HG02943 (cell line): ENCODE measurements at regions not wholly inside any gene's neighbourhood (a gene's known extent, or its start where the extent isn't known, plus 50 kb on each side); places are given as distances from the start of the nearest gene placed in this dataset.
"Not testable (repeated sequence)": the region's sequence is repeated elsewhere in the genome, so short reads cannot be mapped to it uniquely, and the experiment has no call there.

Experiments
- ATAC-seq: cut with Tn5 transposase; IDR thresholded peaks from one replicate; pipeline ENCODE4 v1.9.1; 2021; ENCODE audit warnings: mild to moderate bottlenecking, low read depth, moderate library complexity; ENCODE audit not compliant: unreplicated experiment

GRCh38 chr20:52349806-52350205 is 158.2 kb upstream of the ZFP64 start:
- no peak for ATAC-seq

DNA sequence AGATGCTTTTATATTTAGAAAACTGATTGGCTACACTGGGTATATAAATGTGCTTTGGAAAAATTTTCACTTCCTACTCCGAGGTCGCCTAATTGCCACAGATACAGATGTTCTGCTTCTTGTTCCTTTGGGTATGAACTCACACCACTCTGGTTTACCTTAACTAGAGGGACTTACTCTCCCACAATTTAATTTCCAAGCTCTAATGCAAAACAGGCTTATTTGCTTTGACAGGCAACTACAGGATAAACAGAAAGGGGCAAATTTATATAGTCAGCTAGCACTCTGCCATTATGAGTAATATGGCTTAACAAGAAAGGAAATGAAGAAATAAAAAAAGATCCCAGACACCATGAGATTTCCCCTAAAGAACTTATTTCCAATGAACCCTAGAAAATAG is 156.9 kb upstream of the ZFP64 start:
- no peak for ATAC-seq

DNA sequence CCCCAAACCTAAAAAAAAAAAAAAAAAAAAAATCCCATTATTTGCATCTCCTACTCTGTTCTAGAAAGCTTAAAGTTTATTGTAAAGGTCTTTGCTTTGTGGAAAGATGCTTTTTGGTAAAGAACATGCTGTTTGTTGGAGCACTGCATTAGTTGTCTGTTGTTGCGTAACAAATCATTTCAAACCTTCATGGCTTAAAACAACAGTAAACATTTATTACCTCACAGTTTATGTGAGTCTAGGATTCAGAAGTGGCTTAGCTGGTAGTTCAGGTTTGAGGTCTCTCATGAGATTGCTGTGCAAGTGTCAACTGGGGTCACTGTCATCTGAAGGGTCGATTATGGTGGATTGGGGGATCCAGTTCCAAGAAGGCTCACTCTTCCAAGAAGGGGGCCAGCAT is 155.2 kb upstream of the ZFP64 start:
- no peak for ATAC-seq

GRCh38 chr20:52342913-52343312 is 151.3 kb upstream of the ZFP64 start:
- ATAC-seq, result no peak

GRCh38 chr20:52340036-52340634 is 148.6 kb upstream of the ZFP64 start:
- ATAC-seq, result no peak

DNA sequence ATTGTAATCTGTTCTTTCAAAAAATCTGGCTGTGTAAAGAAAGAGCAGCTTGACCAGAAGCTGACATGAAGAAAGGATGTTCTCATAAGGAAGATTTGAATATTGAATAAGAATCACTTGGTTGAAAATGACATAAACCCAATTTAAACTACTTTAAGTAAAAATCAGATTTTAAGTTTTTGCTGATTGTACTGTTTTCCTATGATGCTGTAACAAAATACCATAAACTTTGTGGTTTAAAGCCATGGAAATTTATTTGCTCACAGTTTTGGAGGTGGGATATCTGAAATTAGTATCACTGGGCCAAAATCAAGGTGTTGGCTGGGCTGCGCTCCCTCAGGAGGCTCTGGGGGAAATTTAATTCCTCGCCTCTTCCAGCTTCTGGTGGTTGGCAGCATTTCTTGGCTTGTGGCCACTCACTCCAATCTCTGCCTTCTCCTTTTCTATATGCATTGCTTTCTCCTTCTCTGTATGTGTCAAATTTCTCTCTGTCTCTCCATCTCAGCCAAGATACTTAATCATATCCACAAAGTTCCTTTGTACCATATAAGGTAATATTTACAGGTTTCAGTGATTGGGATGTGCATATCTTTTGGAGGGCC is 141.2 kb upstream of the ZFP64 start:
- no peak for ATAC-seq

- ATAC-seq, result no peak
Measured at GRCh38 chr20:52332230-52332629, 140.7 kb upstream of the ZFP64 start.

DNA sequence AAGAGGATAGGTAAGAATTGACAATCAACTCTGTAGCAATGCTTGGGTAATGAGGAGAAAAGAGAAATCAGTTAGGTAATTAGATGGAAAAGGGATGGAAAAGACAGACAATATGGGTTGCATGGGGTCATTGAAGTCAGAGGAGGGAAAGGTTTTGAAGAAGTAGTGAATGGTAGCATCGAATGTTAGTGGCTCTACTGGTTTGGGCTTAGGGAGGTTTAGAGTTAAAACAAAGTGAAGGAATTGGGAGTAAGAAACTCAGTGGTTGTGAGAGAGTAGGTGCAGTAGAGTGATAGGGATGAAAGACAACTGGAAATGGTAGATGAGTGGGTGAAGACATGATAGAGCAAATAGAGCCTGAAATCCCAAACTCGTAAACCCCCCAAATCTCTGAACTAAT is 140.1 kb upstream of the ZFP64 start:
- ATAC-seq, result no peak

GRCh38 chr20:52321396-52321795 is 129.8 kb upstream of the ZFP64 start:
- ATAC-seq, result no peak

DNA sequence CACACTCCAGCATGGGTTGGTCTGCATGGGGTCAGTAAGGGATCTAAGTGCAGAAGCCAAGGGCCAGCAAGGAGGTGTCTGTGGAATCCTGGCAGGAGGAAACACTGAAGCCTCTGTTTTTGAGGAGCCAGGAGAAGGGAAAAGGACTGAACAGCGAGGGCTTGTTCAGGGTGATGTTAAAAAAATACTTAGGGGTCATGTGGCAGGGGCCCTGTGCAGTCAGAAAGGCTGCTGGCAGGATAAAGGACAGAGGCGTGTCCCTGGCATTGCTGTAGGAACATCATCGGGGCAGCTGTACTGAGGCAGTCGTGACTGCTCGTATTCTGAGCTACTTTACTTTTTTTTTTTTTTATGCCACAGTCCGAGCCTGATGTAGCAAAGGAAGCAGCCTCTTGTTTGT is 127.1 kb upstream of the ZFP64 start:
- no peak for ATAC-seq

DNA sequence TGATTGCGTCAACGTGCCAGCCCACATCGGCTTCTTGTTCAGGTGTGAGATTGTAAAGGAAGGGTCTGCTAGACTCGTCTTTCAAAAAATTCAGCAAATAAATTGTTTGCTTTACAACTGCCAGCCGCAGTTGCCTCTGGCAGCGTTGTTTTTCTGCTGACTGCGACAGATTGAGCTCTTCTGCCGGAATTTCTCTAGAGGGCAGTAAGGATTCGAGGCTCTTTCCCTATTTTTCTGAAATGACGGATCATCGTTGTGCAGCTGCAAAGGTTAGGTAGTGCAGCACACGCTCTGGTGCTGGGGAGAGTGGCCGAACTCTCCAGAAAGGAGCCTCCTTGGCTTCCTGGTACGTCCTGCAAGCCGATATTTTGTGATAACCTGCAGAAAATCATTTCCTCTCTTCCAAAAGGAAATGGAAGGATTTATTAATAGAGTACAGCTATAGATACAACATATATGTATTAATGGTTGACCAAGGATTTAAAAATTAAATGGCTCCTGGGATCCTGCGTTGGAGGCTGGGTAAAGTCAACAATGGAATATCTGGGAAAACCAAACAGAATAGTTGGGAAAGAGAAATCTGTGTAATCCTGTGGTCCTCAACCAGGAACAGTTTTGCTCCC is 121.9 kb upstream of the ZFP64 start:
- no peak for ATAC-seq

- no peak for ATAC-seq
Measured at GRCh38 chr20:52312132-52312729, 120.7 kb upstream of the ZFP64 start.

DNA sequence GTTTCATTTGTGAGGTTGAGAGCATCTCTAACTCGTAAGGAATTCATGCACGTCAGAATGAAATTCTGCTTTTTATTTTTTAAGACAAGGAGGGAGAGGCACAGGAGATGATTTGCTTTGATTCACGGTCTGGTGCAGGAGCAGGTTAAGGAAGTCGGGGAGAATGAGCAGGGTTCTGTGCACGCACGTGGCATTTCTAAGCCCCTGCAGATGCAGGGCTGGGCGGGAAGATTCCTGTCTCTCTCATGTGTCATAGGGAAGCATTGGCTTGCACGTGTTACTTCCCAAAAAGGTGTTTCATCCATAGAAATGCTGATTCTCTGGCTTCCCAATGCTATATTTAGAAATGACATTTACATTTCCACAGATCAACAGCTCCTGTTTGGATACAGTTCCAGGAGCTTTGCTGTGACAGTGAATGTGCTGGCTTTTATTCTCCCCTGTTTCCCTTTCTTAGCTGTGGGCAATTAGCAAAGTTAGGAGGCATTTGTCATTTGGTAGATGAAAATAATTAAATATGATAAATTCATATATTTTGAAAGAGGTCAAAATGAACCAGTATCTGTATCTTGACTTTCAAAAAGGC is 119.7 kb upstream of the ZFP64 start:
- ATAC-seq, result no peak

DNA sequence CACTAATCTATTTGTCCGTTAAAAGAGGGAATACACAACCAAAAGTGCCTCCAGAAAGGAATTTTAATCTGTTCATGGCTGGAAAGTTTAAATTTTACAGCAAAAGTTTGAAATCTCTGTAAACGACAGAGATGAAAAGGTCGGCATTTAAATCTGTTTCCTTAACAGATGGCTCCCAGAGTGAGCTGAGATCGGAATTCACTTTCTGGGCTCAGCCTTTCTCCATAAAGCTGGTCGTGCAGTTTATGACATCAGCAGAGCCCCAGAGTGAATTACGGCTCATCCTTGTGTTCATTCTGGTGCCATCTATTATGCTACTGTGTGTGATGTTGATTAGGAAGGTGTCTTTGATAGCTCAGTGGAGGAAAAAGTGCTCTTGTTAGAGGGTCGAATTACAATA is 117.6 kb upstream of the ZFP64 start:
- no peak for ATAC-seq

GRCh38 chr20:52306477-52306876 is 114.9 kb upstream of the ZFP64 start:
- ATAC-seq, result no peak

GRCh38 chr20:52305858-52306257 is 114.3 kb upstream of the ZFP64 start:
- no peak for ATAC-seq

GRCh38 chr20:52305024-52305645 is 113.6 kb upstream of the ZFP64 start:
- no peak for ATAC-seq

GRCh38 chr20:52303281-52303950 is 111.8 kb upstream of the ZFP64 start:
- no peak for ATAC-seq

DNA sequence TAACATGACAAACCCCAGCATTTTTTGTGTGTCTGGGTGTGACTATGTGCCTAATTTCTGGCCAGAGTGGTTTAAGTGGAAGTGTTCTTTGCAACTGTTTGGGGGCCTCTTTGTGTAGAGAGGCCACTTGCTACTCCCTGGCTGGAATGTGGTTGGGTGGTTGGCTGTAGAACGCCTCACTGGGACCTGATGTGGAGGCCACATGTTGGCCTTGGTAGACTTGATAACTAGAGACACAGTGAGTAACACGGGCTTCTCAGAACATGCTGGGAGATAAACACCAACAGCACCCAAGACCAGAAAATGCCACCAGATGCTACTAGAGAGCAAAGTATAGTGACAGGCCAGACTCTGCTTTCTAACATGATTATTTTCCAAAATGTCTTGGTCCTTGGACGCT is 111.2 kb upstream of the ZFP64 start:
- ATAC-seq, result no peak

- not testable (repeated sequence) for ATAC-seq
Measured at GRCh38 chr20:52302051-52302450, 110.5 kb upstream of the ZFP64 start.

DNA sequence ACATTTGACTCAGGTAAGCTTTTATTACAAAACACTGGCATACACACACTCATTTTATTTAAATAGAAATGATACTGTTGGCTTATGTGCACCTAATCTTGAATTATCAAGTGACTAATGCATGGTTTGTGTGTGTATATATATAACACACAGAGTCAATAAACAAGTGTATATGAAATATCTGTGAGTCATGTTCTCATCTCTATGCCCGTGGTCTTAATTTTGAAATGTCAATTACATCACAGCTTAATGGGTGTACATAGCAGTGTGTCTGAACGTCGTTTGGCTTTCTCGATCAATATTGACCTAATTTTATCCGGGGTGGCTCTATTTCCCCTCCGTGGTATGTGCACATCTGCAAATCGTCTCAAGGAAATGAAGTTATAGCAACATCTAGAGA is 104.0 kb upstream of the ZFP64 start:
- ATAC-seq, result no peak
